COR-L47 (cell line): ENCODE measurements at regions not wholly inside any gene's neighbourhood (a gene's known extent, or its start where the extent isn't known, plus 50 kb on each side); places are given as distances from the start of the nearest gene placed in this dataset.
A peak's percentile ranks its signal among the peaks of the same experiment; 100 is the strongest.

Source experiments
- DNase-seq: peaks from one replicate; lab custom pipeline; 2025; lab: John Stamatoyannopoulos, UW

DNA sequence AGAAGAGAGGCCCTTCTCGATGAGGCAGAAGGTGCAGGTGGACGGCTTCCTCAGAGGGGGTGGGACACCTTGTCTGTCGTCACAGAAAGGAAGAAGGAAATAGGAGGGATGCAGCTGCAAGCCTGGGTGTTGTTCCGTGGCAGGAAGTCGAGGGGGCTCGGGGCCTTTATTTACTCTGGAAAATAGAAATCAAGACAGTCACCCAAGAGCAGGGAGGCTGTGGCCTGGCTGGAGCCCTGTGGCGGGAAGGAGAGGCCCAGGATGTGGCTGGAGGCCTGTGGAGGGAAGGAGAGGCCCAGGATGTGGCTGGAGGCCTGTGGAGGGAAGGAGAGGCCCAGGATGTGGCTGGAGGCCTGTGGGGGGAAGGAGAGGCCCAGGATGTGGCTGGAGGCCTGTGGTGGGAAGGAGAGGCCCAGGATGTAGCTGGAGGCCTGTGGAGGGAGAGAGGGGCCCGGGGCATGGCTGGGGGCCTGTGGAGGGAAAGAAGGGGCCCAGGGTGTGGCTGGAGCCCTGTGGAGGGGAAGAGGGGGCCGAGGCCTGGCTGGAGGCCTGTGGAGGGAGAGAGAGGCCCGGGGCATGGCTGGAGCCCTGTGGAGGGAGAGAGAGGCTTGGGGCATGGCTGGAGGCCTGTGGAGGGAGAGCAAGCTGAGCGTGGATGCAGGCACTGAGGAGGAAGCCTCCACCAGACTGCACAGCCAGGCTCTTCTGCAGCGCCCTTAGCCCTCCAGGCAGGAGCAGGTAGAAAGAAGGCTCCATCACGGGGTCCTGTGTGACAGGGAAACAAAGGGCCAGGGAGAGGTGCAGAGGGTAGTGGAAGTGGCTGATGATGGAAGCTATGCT, 97.3 kb upstream of the SFMBT2 start:
- DNase-seq, result no peak

DNA sequence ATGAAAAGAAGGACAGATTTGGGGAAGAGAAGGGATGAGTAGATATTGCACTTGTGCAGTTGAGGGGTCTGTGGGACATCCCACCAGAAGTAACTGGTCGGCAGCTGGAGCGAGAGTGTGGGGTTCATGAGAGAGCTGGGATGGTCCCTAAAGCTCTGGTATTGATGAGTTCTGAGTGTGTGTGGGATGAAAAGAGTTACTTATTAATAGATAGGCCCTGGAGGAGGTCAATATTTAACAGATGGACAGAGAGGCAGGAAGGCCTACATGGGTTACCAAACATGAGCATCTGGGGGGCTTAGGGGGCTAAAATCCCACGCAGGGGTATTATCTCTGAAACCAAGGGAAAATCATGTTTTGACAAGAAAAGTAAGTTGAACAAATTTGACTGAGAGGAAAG, 95.7 kb upstream of the SFMBT2 start:
- no peak for DNase-seq

DNA sequence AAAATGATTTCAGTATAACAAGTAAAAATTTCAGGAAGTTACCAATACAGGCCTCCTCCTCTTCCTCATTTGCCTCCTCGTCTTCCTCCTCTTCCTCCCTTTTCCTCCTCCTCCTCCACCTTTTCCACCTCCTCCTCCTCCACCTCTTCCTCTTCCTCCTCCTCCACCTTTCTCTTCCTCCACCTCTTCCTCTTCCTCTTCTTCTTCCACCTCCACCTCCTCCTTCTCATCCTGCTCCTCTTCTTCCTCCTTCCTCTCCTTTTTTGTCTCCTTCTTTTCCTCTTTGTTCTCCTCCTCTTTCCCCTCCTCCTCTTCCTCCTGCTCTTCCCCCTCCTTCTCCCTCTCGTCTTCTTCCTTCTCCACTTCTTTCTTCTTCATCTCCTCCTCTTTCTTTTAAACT, 94.4 kb upstream of the SFMBT2 start:
- DNase-seq, result no peak

DNA sequence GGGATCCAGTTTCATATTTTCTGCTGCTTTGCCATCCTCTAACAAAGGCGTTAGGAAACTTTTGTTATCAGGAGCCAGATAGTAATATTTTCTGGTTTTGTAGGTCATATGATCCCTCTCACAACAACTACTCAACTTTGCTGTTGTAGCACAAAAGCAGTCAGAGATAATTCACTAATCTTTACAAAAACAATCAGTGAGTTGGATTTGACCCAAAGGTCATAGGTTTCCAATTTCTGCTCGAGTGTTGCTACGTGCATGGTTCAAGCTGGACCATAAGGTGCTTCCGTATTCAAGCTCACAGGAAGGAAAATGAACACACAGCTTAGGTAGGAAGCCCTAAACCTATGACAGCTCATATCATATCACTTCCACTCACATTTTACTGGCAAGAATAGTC, 92.4 kb upstream of the SFMBT2 start:
- no peak for DNase-seq

DNA sequence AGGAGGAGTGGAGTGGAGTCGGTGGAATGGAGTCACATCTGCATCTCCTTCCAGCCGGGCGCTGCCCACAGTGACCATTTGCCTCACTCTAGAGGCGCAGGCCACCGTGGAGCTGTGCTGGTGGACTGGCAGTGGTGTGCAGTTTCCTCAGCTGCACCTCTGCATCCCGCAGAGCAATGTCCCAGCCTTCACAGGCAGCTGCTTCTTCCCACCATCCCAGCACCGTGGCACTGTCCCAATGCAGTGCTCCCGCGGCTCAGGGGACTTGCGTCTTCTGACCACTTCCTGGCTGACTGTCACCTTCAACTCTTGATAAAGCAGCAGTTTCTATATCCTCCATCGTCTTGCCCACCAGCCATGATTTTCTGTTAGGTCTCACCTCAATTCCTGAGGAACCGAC, 90.3 kb upstream of the SFMBT2 start:
- DNase-seq, result no peak

DNA sequence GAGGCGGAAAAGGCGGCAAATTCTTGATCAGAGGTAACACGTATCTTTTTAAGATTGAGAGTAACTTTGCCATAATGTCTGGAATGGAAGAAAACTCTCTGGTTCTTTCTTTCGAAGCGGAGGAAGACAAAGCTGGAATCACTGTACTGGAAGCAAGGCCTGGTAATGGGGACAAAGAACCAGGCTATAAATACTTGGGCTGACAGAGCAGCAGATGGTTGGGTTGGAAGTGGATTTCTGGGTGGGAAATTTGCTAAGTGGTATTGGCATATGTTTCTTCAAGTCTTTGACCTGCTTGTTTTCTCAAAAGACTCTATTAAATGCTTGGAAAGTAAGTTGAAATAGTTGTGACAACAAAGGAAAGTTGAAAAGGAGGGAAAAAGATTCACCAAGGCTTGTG, 87.3 kb upstream of the SFMBT2 start:
- no peak for DNase-seq

DNA sequence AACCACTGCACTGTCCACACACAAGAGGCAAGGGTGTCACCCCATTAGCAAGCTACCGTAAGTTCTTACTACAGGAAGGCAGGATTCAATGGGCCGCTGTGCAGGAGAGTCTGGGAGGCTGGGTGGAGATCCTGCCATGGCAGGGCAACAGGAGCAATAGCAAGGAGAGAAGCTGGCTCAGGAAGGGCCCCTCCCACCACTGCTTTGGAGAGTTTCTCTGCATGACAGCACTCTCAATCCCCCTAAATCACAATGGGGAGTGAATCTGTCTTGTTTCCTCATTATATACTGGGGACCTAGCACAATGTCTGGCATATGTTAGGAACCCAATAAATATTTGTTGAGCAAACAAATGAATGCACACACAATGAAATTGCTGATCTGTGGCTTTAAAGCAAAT, 83.2 kb upstream of the SFMBT2 start:
- no peak for DNase-seq

DNA sequence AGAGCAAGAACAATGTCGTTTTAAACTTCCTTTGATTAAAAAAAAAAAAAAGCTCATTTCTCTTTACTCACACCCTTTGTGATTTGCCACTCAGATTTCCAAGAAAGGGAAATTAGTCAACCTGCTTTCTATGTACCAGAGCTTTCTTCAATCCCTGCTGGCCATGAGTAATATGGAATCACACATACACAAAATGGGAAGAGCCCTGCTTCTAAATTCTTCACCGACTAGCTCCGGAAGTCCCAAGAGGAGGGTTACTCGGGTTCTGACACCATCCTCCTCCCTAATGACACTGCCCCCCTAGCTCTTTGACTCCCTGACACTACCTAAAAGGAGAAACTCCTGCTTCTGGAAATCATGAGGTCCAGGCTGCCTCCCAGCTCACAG, 81.8 kb upstream of the SFMBT2 start:
- no peak for DNase-seq

DNA sequence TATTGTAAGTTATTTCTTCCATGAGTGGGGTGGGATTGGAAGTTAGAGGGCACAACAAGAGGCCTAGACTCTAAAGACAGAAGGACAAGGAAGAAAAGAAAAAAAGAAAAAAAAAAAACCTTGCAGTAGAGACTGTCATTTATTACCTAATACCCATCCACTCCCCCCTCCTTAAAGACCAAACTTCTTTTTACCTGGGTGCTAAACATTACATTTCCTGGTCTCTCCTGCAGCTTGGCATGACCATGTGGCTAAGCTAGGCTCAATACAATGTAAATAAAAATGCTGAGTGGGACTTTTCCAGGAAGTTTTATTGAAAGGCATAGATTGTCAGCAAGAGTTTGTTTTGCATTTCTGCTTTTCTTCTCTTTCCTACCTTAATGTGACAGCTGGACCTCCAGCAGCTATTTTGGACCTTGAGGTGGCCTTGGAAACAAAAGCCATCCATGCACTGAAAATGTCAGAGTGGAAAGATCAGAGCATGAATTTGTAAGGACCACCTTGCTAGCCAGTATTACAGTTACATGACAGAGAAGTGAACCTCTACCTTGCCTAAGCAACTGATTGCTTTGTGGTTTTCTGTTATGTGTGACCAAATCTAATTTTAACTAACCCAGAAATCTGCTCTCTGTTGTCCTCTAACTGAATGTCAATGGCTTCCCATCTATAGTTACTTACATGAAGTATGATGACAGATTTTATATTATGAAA, 81.3 kb upstream of the SFMBT2 start:
- DNase-seq, result no peak

DNA sequence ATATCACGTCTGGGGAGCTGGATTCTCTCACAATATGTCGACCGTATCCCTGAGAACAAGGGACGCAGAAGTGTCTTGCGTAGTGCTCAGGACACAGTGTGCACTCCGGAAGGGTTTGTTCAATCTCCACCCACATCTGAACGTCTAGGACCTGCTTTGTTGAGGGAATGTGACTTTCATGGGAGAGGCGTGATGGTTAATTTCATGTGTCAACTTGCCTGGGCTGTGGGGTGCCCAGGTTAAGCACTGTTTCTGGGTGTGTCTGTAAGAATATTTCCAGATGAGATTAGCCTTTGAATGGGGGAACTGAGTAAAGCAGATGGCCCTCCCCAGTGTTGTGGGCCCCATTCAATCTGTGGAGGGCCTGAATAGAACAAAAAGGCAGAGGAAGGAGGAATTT, 80.4 kb upstream of the SFMBT2 start:
- no peak for DNase-seq

DNA sequence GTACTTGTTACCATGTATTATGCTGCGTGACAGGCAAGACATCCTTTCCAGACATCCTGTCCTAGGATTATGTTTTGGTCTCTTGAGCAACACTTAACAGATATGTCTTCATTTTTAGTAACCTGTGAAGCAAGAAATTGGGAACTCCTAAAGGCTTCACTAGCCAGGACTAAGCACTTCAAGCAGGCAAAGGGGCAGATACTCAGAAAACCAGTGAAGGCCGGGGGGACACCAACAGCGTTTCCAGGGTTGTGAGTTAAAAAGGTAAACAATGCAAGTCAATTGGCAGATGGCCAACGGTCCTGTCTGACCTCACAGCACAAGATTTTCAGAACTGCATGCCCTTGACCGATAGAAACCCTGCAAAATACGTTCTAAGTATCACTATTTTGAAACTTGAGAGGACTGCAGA, 77.6 kb upstream of the SFMBT2 start:
- peak; percentile 24 for DNase-seq

DNA sequence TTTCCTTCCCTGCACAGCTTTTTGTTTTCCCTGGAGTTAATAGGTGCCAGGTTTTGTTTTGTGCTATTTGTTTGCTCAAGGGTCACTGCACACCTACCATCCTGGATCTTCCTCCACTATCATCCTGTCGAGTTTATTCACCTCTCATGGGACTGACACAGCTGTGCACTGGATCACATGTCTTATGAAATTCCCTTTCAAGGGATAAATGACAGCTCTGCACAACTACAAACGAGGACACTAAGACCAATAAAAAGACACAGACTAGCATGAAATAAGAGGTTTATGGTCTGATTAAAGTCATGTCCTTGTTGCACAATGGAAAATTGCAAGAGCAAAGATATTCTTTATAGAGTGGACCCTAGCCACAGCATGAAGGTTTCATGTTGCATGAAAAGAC, 76.7 kb upstream of the SFMBT2 start:
- peak; percentile 46 for DNase-seq

DNA sequence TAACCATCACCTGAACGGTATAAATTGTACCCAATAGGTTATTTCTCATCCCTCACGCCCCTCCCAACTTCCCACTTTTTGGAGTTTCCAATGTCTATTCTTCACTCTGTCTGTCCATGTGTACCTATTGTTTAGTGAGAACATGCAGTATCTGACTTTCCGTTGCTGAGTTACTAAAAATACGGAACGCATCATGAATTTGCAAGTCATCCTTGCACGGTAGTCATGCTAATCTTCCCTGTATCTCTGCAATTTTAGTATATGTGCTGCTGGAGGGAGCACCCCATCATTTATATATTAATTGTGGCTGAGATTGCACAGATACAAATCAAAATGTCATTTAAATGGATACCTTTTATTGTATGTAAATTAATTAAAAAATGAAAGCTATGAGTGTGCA, 75.7 kb upstream of the SFMBT2 start:
- no peak for DNase-seq

DNA sequence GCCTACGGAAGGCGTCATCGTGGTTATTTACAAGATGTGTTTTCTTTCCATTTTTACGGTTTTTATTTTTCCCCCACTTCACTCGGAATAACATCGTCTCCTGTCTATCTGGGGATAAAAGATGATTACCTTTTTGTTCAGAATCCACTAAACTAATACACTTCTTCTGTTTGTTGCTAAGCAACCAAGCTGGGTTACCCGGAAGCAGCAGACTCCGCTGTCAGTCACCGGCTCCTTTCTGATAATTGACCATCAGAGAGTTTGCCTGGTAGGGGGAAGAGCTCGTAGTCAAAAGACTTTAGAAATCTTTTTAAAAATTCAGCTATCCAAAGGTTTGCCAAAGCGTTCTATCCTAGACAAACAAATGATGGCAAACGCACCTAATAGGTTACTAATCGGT, 75.0 kb upstream of the SFMBT2 start:
- no peak for DNase-seq

DNA sequence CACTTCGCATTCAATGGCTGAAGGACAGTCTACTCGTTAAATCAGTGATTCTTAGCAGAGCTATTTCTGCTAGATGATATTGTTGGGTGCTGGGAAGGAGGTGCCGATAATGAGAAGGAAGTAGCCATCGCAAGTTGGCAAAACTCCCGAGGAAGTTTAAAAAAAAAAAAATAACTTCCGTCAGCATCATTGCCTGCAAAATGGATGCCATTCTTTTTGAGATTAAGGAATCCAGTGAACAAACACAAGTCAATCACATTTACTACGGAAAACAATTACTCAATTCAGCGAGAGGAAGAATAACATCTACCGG, 74.4 kb upstream of the SFMBT2 start:
- DNase-seq, result no peak

DNA sequence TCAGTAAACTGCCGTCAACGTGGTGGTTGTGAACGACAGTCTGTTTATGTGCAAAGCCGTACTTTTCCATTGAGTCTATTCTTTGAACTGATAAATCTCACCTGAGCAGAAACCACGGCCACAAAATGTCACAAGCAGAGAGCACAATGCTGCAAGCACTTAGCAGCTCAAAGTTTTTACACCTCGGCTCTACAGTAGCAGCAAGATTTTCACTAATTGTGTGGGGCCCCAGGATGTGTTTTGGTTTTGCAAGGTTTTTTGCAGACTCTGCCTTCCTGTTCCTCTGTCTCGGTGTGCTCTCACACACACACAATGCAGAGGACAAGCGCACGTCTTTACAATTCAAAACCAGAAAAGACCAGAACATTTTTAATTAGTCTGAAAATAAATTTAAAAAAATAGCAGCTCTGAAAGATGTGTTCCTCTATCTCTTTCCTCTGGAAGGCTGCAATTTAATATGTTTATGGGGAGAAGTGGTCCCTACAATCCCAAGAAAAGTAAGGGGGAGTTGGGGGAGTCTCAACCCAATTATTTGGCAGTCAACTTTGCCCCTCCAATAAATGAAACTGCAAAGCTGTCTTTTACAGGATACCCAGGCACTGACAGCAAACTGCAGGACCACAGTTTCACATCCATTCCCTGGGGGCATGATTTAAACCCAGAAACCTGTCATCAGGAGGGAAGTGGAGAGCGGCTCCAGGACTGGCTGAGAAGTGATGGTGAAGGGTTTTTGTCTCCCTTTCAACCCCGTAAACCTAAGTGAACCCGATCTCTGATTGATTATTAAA, 73.8 kb upstream of the SFMBT2 start:
- no peak for DNase-seq

DNA sequence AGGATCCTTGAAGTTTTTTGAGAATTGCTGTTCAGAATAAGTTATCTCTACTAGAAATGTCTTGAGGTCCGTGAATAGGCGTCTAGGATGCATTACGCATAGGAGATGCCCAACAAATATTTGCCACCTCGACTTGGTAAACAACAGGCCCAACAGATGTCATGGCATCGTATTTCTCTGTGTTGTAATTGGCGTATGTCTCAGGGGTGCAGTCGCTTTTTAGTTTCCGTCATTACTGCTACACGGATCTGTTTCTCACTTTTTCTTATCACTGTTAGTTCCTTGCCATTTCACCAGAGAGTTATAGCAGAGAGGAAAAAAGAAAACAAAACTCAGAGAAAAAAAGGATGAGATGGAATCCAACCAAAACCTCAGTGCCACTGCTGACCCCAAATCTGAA, 73.0 kb upstream of the SFMBT2 start:
- no peak for DNase-seq

DNA sequence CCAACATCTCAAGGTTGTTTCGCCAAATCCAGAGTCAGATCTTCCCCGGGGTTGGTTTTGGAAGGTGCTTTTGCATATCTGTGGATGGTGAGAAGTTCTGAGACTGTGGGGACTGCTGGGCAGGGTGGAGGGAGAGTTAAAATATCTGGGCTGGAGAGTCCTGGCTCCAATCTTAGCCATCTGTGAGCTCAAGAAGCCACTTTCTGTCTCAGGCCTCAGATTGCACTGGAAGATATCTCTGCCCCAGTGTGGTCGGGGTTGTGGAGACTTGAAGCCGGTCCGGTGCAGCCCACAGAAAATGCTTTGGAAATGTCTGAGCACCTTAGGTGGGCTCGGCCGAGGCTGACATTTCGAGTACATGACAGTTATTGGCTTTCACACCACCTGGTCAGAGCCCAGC, 72.2 kb upstream of the SFMBT2 start:
- DNase-seq, result no peak

DNA sequence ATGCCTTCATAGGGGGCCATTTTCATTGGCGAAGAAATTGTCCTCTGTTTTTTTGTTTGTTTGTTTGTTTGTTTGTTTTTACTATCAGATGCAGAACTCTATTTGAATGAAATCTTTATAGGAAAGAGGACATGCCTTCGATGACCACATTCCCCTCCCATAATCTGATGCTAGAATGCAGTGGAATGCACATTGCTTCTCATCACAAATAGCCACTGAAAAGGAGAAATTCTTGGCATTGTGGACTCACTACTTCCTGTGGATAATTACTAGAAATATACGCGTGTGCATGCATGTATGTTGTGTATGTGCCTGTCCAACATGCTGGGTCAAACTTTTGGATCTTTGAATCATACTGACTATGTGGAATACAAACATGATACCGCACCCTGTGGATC, 70.5 kb upstream of the SFMBT2 start:
- DNase-seq, result no peak

DNA sequence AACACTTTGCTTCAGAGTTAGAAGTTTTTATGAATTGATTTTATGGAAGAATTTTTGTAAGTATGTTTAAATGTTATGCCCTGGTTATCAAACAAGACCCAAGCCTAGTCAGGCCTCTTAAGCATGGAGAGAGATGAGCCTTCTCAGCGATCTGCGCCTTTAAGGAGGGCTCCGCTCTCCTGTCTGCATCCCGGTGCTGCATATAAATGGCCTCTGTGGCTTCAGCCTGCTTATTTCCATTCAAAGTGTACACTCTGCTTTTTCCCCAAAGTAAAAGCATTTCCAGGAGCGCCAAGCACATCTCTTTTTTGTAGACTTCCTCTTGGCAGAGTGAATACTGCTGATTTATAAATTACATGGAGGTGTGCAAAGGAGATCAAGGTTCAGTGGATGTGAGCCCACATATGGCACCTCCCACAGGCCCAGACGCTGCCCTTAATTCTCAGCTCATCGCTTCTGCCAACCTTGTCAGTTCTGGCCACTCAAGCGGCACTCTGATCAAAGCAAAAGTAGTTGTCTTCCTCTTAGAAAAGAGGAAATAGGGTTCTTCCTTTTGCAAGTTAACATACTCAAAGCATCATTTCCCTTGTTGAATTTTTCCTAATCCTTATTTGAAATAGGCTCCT, 70.0 kb upstream of the SFMBT2 start:
- DNase-seq, result no peak

DNA sequence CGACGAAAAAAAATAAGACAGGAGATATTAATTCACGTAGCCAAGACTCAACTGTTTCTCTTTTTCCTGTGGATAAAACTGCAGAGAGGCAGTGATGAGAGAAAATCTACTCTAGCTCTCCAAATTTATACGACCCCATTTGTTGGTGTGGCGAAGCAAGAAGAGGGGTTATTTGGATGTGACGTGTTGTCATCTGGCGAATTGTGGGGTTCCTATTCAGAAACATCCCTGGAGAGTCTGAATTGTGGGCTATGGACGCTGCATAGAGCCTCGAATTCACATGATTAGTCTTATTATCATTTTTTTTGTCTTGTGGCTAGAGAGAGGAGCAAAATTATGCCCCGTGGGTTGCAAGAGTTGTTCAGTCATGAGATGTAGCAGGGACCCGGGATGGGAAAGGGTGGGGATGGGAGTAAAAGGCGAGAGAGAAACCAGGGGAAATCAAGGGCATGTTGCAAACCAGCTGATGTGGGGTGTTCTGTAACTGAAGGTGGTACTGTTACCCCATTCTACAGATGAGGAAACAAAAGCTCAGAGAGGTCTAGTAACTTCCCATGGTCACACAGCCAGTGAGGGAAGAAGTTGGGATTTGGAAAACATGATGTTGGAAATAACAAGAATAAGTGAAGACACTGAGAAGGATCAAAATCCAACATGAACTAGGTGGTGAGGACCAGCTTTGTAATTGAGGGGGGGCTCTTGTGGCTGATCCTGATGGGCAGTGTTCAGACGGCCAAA, 69.2 kb upstream of the SFMBT2 start:
- no peak for DNase-seq
